ENCODE measurements at regions not wholly inside any gene's neighbourhood (a gene's known extent, or its start where the extent isn't known, plus 50 kb on each side); places are given as distances from the start of the nearest gene placed in this dataset.
"Not testable (repeated sequence)": the region's sequence is repeated elsewhere in the genome, so short reads cannot be mapped to it uniquely, and the experiment has no call there.

DNA sequence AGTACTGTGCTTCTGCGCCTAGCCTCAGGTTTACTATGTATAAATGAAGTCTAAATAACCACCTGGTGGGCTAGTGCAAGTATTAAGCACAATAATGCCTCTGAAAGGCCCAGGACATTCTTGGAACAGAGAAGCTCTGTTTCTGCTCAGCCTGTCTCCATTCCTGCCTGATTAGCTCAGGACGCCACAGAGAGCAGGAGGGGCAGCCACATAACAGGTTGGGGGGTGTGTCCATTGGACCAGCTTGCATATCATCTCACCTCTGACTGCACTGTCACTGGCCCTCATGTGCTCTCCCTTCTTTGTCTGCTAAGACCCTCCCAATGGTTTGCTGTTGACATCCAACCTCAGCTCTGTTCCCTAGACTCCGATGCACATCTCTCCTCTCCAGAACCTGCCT is 52.8 kb upstream of the IKZF1 start:
- no peak for DNase-seq

DNA sequence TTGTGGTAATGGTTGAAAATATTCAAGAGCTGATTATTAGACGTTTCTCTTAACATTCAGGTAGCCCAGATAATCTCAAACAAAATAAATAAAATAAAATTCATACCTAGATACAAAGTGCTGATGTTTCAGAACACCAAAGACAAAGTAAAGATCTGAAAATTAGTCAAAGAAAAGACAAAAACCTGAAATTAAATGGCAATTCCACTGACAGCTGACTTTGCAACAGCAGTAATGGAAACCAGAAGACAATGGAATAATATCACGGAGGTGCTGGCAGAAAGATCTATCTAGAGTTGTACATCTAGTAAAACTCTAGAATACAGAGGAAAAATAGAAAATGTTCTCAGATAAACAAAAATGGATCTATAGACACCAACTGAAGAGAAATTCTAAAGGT is 58.0 kb upstream of the IKZF1 start:
- DNase-seq: no peak

DNA sequence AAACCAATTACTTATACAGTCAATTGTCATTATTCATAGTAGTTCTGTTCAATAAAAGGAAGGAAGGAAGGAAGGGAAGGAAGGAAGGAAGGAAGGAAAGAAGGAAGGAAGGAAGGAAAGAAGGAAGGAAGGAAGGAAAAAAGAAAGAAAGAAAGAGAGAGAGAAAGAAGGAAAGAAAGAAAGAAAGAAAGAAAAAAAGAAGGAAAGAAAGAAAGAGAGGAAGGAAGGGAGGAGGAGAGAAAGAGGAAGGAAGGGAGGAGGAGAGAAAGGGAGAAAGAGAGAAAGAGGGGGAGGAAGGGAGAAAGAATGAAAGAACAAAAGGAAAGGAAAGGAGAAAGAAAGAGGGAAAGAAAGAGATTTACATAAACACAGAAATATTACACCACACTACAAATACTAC is 62.4 kb upstream of the IKZF1 start:
- not testable (repeated sequence) for DNase-seq

DNA sequence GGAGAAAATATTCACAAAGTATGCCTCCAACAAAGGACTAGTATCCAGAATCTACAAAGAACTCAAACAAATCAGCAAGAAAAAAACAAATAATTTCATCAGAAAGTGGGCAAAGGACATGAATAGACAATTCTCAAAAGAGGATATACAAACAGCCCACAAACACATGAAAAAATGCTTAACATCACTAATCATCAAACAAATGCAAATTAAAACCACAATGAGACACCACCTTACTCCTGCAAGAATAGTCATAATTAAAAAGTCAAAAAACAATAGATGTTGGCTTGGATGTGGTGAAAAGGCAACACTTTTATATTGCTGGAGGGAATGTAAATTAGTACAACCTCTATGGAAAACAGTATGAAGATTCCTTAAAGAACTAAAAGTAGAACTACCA is 63.8 kb upstream of the IKZF1 start:
- not testable (repeated sequence) for DNase-seq

DNA sequence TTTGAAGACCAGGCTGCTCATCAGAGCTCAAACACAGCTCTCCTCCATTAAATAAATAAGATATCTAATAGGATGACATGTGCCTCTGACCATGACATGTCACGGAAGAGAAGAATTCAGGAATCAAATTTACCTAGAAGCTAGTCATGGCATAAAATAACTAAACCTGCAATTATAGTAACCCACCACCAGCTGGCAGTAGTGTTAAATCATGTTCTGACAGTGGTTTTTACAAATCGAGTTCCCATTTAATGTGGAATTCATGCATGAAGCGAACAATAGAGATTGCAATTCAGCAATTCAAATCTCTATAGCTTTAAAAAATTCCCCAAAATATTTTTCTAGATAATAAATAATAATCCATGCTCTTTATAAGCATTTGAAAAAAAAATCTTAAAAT is 74.6 kb upstream of the IKZF1 start:
- DNase-seq: peak; percentile 59

DNA sequence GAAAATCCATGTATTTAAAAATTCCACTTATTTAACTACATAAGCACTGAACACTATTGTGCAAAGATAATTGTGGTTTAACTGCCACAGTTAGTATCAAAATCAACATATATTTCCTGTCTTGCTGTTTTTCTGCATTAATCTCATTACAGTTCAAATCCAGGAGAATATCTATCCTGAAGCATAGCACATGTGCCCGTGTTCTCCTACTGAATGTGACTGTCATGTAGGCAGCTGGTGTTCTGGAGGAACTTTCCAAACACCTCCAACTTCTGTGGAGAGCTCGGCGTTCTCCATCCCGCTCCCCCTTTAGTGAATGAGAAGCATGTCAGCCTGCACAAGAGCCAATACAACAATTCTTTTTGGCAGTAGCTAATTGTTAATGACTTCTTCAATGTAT is 76.4 kb upstream of the IKZF1 start:
- DNase-seq: no peak

DNA sequence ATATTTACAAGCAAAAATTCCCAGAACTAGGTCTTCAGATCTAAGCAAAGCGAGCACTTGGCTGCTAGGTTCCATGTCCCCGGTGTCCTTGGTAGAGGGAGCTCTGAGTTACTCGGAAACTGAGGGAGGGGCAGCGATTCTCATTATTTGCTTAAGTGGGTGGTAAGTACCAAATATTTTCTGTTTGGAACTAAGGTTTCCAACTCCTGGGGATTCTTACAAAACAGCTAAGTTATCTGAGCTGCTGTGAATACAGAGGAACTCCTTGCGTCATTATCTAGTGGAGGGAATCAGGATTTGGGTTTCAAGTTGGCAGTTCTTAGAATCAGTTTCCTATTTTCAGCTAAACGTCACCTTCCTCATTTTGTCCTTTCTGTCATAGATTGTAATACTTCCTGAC is 76.8 kb upstream of the IKZF1 start:
- DNase-seq: peak; percentile 93

DNA sequence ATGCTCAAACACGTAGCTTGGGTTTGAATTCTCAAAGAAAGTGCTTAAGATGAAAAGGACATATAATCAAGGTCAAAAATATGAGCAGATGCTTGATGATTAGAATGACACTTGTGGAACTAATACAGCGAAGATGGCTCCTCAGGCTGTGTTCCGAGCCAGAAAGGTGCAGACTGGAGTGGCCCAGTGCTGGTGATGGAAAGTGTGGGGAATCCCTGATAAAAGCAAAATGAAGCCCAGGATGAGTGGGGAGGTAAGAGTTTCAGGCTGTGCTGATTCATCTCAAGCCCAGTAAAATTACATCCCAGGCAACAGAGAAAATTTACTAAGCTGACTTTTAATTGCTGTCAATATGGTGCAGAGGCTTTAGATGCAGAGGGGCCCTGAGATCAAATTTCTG is 77.8 kb upstream of the IKZF1 start:
- no peak for DNase-seq

DNA sequence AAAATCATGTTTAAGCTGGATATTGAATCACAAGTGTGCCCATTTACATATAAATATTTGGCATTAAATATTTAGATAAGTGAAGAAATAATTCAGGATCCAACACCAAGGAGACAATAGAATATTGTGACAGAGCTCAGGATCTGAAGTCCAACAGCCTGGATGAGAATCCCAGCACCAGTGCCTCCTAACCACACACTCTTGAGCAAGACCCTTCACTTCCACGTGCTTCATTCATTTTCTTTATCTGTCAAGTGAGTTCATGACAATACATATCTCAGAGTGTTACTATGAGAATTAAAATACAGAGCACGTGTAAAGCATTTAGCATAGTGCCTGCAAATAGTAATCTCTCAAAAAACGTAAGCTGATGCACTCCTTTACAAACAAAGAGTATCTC is 78.4 kb upstream of the IKZF1 start:
- DNase-seq: peak; percentile 47

DNA sequence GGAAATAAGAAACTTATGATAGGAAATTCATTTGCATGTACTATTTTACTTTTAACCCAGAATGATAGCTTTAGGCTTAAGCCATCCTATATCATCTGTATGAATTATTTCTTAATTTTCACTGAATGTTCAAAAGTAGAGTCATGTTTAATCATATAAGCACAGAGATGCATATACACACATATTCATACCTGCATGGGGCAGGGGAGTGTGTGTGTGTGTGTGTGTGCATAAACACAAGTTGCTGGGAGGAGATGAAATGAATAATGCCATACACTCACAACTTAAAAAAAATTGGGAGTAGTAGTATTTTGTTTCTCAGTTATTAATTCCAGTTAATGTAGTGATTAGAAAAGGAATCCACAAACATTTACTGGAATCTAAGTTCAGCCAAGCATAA is 83.1 kb upstream of the IKZF1 start:
- DNase-seq: no peak

DNA sequence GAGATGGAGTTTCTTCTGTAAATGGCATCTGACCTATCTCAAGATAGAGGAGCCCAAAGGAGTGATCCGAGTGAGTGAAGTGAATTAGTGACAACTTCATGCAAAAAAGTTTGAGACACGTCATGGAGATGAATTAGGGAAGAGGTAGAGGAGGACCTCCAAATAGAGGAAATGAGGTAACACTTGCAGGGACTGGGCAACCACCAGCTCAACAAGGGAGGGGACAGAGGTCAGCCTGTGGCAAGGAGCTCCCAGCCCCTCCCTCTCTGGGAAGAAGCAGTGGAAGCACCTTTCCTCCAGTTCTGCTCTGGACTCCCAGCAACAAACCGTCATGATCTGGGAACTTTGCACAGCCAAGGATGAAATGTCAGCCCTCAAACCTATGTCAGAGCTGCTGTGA is 83.5 kb upstream of the IKZF1 start:
- DNase-seq: peak; percentile 92

DNA sequence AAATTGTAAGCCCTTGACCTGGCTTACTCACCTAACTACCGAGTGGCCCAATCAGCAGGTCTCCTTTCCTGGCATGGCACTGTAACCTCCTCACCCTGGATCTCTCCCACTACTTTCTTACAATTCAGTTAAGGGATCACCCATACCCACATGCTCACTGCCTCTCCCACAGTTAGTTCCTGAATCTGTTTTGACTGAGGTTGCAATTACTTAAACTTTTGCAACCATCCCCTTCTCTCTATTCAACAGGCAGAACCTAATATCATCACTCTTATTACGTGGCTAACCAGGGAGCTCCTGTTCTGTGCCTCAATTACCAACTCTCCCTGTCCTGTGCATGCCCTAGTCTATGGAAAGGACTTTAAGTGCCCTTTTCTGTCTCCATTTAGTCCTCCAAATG is 84.2 kb upstream of the IKZF1 start:
- DNase-seq: peak; percentile 84

DNA sequence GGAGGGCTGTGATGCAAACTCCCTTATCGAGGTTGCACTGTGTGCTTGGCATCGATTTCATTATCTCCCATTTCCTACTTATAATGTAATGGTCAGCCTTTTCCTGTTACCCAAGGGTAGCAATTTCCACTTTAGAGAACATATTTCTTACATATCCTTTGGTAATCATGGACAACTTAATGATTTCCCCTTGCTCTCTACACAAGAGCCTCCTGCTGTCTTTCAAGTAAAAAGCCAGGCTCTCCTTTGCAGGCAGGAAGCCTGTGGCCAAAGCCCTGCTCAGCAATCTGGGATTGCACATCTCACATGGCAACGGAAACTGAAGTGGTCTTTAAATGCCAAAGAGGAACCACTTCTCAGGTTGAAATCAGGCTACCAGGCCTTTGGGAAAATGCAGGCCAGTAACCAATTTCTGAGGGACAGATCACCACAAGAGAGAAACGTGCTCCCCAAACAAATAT is 86.7 kb upstream of the IKZF1 start:
- peak; percentile 88 for DNase-seq

DNA sequence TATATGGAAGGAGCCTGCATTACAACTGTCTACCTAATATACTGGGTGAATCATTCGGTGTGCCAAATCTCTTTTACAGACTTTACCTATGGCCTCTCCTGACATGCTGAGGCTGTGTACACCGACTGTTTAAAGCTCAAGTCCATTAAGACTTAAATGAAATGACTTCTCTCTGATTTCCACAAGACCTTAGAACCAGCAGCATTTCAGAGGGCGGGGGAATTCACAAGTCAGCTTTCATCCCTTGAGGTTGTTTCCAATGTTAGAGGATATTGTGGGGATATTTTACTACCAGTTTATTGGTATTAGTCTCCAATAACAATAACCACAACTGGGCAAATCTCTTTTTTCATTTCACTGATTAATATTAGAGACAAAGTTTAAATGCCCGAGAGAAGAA is 87.1 kb upstream of the IKZF1 start:
- peak; percentile 53 for DNase-seq

DNA sequence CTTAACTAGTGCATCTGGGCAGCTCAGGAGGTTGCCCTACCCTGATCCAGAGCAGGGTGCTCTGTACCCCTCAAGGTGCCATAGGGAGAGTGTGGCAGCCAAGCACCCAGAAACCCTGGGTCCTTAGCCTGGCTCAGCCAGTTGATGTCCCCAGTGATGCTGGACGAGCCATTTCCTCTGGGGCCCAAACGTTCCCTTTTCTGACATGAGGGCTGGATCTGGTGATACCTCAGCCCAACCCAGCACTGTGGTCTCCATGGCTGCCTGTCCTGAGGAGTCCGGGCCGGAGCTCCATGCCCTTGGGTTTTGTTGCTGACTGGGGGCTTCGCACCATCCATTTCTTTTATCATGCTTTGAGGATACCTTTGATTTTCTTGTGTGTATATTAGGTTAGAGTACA is 87.9 kb upstream of the IKZF1 start:
- no peak for DNase-seq

DNA sequence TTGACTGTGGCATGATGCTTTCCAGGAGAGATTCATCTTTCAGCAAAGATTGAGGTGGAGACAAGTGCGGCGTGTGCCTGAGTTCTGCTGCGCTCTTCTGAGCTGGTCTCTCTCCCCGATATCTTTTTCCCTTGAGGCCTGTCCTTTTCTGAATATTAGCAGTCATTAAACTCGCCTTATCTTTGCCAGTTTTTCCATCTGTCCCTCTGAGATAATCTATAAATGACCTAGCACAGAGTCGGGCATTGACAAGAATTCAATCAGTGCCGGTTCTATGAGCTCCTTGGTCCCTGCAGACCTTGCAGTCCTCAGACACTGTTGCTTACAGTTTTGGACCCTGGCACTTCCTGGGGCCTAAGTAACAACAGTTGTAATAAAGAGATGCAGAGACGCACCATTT is 89.7 kb upstream of the IKZF1 start:
- DNase-seq: no peak

DNA sequence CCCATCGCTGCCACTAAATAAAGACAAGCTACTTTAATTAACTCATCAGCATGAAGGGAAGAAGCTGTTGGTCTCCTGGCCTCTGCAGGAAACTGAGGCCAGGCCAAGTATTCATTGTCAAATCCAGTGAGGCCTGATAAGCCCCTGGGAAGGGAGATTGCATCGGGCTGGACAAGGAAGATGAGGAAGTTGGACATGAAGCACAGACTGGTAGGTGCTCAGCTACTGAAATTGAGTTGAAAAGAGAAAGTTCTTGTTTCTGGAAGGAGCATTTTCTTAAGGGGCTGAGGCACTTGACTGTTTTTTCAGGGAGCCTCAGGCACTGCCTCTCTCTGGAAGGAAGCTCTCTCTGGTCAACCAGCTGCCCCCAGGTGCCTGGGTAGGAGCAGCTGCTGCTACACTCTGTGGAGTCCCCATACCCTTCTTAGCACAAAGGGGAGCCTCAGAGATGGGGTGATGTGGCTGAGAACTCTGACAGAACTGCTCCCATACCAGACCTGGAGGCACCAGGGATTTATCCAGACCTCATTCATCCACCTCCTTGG is 90.3 kb upstream of the IKZF1 start:
- DNase-seq: peak; percentile 46

DNA sequence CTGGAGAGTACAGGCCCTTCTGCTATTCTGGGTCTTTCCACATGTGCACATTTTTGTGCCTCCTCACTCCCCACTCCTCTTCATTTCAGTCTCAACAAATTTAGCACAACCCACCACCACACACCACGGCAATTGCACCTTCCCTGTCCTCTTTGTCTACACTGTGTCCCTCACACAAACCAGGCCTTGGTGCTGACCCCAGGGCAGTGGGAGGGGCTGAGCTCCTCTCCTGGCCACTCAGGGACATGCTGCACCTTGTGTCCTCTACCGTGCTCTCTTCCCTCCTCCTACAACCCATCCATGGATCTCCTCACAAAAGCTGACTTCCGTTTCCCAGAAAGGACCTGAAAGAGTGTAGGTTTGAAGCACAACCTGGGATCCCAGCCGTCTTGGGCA is 90.9 kb upstream of the IKZF1 start:
- no peak for DNase-seq

DNA sequence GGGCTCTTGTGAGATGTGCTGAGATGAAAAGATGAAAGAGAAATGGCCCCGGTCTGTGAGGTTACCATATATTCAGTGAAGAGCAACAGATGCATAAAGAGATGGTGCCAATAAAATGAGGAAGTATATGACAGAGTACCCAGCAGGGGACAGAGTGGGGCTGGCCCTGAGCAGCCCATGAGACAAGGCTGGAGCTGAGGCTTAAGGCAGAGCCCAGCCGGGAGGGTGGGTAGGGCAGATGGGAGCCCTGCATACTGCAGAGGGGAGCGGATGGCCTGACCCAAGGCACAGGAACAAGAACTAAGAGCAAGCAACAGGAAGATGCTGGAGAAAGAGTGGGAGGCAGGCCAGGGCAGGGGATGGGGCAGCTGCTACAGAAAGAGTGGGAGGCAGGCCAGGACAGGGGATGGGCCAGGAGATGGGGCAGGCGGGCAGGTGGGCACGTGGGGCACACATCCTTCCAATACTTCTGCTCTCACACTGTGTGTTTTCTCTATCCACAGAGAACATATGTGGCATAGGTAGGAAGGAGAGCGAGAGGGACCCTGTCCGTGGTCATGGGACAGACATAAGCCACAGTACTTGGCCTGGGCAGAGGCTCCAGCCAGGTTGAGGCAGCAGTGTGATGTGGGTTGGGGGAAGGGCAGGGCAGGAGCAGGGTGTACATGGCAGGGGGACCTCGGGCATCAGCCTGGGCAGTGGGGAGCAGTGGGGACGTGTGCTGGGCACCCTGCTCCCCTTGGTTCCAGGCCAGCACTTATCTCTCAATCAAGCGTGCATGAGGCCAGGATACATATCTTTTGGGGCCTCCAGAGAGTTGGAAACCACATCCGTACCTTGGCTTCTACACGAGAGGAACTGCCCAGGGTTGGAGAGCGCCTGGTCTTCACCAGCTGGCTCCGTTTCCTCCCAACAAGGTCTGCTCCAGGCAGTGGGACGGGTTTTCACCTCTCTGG is 91.6 kb upstream of the IKZF1 start:
- DNase-seq: peak; percentile 68

DNA sequence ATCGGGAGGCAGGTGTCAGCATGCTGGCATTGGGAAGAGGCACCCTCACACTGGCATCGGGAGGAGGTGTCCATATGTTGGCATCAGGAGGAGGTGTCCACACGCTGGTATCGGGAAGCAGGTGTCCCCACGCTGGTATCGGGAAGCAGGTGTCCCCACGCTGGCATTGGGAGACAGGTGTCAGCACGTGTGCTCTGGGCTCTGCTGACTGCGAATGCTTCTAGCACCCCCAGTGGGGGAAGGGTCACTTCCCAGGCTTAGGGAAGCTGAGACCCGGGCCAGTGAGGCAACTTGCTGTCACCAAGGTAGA is 92.5 kb upstream of the IKZF1 start:
- no peak for DNase-seq

DNA sequence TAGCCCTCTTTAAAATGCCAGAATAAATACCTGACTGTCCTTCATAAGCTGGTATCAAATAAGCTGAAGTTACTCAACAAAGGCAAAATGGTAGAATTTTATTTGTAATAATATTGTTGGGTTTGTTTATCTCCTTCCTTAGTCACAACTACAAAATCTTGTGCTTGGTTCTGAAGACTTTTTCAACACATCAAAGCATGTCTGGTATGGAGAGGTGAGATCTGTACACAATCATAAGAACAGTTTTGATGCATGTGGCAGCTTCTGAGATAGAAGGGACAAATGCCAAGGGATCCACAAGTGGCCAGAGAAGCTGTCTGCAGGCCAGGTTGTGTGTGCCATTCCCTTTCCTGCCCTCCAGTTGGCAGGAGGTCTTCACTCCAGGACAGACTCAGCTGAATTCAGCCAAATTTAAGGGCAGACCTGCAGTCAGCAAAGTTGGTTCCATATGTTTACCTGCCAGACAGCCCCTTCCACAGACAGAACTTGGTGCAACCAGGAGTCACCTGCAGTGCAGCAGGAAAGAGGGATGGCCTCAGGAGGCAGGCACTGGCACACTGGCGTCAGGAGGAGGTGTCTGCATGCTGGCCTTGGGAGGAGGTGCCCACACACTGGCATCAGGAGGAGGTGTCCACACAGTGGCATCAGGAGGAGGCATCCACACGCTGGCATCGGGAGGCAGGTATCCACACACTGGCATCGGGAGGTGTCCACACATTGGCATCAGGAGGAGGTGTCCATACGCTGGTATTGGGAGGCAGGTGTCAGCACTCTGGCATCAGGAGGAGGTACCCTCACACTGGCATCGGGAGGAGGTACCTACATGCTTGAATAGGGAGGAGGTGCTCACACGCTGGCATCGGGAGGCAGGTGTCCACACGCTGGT is 93.1 kb upstream of the IKZF1 start:
- DNase-seq: no peak

DNA sequence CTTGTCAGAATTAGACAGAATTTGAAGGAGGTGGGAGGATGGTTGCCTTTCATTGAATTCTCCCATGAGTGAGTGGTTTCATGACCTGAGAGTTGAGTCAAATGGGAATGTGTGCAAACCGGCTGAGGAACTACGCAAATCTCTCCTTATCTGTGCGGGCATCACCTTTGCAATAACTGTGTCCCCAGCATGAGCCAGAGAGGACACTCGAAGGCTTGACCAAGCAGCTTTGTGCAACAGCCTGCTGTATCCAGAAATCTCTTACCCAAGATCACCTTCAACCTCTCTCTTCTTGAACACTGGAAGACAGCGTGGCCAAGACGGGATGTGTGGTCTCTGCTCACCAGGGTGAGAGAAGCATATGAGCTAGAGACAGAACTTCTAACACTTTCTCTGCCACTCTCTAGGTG is 93.8 kb upstream of the IKZF1 start:
- DNase-seq: no peak

DNA sequence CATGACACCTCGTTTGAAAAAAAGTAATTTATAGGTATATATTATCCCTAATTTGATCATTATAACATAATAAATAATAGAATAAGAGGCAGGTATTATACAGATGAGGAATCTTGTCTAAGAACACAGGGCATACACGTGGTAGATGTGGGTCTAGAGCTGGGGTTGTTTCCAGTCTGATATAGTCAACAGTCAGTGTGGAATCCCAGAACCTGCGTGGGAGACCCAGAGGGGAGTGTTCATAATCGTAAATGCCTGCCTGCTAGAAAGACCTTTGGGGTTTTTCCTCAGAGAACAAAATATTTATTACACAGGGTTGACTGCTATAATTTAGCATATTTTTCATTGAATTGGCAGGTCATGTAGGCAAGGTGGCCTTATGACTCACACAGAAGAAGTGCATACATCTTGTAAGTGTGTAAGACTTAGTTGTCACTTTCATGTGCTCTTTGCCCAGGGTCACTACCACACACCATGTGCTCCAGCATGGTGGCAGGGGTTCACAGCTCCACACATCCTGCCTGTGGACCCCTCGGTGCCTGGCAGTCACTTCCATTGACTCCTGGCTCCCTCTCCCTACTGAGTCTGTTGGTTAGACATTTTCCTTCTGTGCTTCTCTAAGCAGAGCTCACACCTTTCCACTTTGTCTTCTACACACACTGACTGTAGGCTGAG is 94.9 kb upstream of the IKZF1 start:
- DNase-seq: no peak
